NCI-H510A (cell line): ENCODE measurements at regions not wholly inside any gene's neighbourhood (a gene's known extent, or its start where the extent isn't known, plus 50 kb on each side); places are given as distances from the start of the nearest gene placed in this dataset.
"Not testable (repeated sequence)": the region's sequence is repeated elsewhere in the genome, so short reads cannot be mapped to it uniquely, and the experiment has no call there.

Experiments
- DNase-seq: peaks from one replicate; lab custom pipeline; 2025; lab: John Stamatoyannopoulos, UW

GRCh38 chr1:10911490-10912166, 100.8 kb upstream of the TARDBP start:
- no peak for DNase-seq

- DNase-seq = no peak
These were observed 100.0 kb upstream of the TARDBP start for GRCh38 chr1:10912441-10912840.

DNA sequence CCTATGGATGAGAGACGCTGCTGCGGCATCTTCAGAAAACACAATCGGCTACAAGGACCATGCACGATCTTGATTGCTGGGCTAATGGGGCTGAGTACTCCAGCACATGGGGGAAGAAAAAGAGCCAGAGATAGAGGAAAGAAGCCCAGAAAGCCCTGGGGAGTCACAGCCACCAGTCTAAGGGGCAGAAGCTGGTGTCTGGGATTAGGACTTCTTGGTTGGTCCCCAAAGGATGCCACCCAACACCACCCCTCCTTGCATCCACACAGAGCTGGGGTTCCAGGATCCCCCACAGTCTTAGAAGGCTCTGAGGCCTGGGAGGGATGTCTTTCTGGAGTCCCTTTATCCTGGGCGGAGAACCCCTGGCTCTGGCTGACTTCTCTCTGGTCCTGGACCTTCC, 98.4 kb upstream of the TARDBP start:
- DNase-seq = no peak

GRCh38 chr1:10915594-10915993, 96.9 kb upstream of the TARDBP start:
- peak; percentile 85 for DNase-seq

- no peak for DNase-seq
These were observed 96.1 kb upstream of the TARDBP start for GRCh38 chr1:10916311-10916710.

GRCh38 chr1:10916991-10917390, 95.5 kb upstream of the TARDBP start:
- DNase-seq = no peak

DNA sequence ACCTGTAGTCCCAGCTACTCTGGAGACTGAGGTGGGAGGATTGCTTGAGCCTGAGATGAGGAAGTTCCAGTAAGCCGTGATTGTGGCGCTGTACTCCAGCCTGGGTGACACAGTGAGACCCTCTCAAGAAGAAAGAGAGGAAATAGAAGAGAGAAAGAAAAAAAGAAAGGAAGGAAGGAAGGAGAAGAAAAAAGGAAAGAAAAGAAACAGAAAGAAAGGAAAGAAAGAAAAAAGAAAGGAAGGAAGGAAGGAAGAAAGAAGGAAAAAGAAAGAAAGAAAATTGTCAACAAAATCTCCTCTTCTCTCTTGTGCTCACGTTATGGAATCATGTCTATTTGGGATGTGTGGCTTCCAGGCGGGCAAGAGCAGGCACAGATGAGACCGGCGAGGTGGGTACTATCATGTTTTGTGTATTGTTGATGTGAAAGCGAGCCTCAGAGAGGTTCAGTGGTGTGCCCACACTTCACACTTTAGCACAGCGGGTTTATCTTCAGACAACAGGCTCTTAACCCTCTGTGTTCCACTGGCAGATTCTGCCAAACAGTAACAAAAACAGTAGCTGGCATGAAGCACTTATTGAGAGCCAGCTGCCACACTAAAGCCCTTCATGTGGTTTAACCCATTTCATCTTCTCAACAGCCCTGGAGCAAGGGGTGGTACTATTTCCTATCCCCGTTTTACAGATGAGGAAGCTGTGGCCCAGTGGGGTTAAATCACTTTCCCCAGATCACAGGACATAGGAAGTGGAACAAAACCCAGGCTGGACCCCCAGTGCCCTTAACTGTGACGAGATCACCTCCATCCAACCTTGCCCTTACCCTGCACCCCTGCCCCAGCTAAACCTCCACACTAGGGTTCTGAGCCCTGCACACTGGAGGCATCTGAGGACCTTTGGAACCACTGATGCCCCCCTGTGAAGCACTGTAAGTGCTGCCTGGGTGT, 94.7 kb upstream of the TARDBP start:
- peak; percentile 78 for DNase-seq

DNA sequence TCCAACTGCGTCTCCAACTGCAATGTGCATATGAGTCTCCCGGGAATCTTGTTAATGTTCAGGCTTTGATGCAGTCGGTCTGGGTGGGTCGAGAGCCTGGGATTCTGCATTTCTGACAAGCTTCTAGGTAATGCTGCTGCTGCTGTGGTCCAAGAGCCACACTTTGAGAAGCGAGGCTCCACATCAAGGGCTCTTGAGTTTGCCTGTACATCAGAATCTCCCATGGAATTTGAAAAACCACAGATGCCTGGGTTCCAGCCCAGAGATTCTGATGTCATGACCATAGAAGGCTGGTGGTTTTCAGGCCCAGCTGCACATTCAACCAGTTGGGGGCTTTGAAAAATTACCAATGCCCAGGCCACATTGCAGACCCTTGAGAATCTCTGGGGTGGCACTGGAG, 93.9 kb upstream of the TARDBP start:
- DNase-seq = no peak

GRCh38 chr1:10920063-10920626, 92.3 kb upstream of the TARDBP start:
- DNase-seq = no peak

DNA sequence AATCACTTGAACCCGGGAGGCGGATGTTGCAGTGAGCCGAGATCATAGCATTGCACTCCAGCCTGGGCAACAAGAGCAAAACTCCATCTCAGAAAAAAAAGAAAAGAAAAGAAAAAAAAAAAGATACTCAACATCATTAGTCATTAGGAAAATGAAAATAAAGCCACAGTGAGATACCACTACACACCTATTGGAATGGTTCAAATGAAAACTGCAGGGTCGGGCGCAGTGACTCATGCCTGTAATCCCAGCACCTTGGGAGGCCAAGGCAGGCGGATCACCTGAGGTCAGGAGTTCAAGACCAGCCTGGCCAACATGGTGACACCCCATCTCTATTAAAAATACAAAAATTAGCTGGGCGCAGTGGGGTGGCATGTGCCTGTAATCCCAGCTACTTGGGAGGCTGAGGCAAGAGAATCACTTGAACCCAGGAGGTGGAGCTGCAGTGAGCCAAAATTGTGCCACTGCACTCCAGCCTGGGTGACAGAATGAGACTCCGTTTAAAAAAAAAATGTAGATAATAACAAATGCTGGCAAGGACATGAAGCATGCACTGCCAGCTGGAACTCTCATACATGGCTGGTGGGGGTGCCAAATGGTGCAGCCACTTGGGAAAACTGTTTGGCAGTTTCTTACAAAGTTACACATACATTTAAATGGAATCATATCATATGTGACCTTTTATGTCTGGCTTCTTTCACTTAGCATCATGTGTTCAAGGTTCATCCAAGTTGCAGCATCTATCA, 90.0 kb upstream of the TARDBP start:
- not testable (repeated sequence) for DNase-seq

GRCh38 chr1:10924030-10924429, 88.4 kb upstream of the TARDBP start:
- DNase-seq = no peak

DNA sequence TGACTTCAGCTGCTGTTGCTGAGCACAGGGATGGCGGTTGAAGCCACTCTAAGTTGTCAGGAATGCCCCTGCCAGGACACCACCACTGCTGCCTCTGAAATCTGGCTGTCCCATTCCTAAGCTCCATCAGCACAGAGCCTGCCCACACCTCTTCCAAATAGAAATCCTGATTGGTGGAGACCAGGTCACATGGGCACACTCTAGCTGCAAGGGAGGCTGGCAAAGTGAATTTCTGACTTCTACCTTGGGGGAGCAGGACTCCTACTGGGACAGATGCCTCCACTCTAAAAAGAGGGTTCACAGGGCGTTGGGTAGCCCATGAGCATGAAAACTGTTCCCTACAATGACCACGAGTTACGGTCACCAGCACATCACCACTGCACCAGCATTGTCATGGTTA, 83.8 kb upstream of the TARDBP start:
- DNase-seq = no peak

DNA sequence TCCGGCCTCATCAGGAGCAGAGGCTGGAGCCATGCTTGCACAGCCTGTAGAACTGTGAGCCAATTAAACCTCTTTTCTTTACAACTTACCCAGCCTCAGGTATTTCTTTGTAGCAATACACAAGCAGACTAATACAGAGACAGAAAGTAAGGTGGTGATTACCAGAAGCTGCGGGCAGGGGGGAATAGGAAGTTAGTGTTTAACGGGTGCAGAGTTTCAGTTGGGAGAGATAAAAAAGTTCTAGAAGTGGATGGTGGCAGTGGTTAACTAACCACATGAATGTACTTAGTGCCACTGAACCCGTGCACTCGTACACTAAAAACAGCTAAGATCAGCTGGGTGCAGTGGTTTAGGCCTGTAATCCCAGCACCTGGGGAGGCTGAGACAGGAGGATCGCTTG, 80.4 kb upstream of the TARDBP start:
- DNase-seq = no peak

- no peak for DNase-seq
These were observed 78.2 kb upstream of the TARDBP start for GRCh38 chr1:10934150-10934818.

DNA sequence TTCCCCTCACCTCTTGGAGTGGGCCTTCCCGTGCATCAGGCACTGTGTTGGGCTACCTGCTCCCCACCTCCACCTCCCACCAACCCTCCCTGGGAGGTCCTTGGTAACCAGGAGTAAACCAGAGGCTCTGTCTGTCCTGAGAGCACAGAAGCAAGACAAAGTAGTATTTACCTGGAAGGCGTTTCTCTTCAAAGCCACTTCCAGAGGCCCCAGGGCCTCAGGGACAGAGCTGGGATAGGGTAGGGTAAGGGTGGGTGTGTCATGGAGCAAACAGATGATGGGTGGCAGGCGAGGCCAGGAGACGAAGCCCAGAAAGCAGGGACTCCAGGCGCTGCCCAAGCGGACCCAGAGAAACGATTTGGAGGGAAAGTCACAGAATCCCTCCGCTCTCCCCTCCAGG, 77.2 kb upstream of the TARDBP start:
- no peak for DNase-seq

- DNase-seq = no peak
These were observed 76.7 kb upstream of the TARDBP start for GRCh38 chr1:10935724-10936123.

DNA sequence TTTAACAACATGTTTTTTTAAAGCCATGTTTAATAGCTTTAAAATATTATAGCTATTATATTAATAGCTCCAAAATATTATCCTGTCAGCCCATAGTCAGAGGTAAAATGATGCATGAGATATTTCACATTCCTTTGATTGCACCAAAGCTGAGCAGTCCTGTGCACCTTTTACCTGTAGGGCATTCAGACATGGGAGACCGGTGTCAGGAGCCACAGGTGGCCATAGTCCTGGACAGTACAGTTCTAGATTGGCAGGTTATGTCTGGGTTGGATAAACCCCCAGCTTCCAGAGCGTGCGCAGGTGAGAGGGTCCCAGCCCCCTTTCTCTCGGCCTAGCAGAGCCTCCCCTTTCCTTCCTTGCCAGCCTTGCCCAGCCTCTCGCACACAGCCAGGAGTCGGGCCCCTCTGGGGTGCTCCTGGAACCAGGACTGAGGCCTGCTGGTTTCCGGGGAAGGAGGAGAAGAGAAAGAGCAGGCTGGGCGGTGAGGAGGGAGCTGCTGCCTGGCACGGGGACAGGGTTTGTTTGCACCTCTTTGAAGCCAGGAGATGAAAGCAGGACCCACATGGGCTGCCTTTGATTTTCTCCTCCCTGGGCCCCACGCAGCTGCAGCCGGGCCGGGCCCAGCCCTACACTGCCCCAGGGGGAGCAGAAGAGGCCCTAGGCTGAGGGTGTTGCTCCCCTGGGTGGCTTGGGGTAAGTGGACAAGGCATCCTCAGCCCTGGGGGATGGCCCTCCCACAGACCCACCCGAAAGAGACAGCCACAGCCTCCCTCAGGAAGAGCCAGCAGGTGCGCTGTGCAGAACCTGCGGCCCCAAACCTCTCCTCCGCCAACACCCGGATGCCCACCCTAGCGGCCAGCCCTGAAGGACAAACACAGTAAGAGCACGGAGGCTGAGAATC, 75.2 kb upstream of the TARDBP start:
- DNase-seq = peak; percentile 72

DNA sequence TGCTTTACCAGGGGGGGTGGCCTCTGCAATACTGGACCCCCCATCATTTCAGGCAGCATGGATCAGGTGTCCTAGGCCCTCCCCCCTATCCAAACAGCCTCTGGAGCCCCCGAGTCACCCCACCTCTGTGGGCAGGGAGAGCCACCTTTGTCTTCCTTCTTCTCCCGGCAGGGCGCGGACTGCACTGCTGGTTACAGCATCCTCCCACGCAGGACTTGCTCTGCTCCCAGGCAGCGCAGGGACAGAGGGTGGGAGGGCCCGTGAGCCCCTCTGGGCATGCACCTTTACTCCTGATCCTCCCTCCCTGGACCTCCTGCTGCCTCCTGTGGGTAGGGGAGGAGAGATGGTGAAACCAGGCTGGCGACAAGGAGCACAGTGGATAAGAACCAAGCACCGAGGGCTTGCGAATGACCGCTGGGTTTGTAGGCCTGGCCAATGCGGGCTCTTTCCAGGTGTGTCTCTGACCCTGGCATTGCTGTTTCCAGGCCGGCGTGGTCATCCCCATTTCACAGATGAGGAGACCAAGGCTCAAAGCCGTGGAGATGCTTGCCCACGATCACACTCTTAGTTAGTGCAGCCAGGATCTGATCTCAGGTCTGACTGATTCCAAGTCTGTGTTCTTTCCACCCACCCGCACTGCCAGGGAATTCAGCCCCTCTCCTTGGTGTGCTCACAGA, 73.6 kb upstream of the TARDBP start:
- DNase-seq = no peak

- no peak for DNase-seq
These were observed 72.6 kb upstream of the TARDBP start for GRCh38 chr1:10939654-10940450.
